Activated naive CD4-positive, alpha-beta T cell treated with anti-CD3 and anti-CD28 coated beads, Interleukin-2, amount 50 U/mL, for 72 hours (primary cell): ENCODE measurements at regions not wholly inside any gene's neighbourhood (a gene's known extent, or its start where the extent isn't known, plus 50 kb on each side); places are given as distances from the start of the nearest gene placed in this dataset.

Source experiments
- ATAC-seq, 2 donors: fragments of 150-1000 bp; cut with Tn5 transposase; 2 replicates each; pipeline ENCODE4 v1.10.0; 2021; ENCODE audit warnings: mild to moderate bottlenecking in 2 of 2, moderate library complexity in 2 of 2
- DNase-seq, 2 donors: peaks; one replicate each; pipeline ENCODE4 v3.0.0; 2021 to 2022; ENCODE audit warnings: low spot score in 2 of 2
- H3K27ac Mint-ChIP-seq, 2 donors: one replicate each; pipeline ENCODE4 v1.8.0; 2022; ENCODE audit warnings: mild to moderate bottlenecking in 2 of 2, mixed read lengths in 2 of 2
- H3K36me3 Mint-ChIP-seq, 2 donors: one replicate each; pipeline ENCODE4 v1.8.0; 2022; ENCODE audit warnings: mixed read lengths in 2 of 2
- H3K9me3 Mint-ChIP-seq, 2 donors: one replicate each; pipeline ENCODE4 v1.8.0; 2022; ENCODE audit warnings: mixed read lengths in 2 of 2

DNA sequence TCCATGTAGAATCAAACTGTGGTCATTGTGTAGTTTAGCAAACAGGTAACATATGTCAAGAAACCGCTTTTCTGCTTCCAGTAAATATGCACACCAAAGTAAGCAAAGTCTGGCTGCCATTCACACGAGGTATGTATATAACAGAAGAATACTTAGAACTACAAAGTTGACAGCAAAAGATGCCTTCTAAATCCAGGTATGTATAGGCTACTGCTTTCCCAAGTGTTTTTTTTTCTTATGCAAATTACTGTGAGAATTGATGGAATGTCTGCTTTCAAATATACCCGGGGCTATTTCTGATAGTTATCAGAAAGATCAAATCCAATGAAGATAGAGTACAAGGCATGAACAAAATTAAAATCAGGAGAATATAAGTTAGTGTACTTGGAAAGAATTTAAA, 229.2 kb downstream of the HACE1 start:
- no peak for ATAC-seq

DNA sequence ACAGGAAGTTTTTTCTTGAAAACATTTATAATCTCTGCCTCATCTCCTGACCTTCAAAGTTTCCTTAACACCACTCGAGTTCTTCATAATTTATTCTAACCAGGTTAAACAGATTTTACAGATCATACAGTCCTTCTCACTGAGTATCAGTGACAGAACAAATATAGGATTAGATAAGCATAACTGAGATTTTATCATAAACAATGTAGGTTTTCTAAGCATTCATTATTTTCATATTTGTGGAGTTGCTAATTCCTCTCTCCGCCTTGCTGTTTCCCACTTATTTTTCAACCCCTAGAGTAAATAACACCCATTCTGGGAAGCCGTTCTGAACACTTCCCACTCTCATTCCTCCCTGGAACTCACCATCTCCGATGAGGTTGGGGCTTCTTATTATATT, 229.9 kb downstream of the HACE1 start:
- no peak for ATAC-seq
- no peak for DNase-seq
- no peaks in the 10 kb centered on the region for H3K36me3 Mint-ChIP-seq

More for the DNA sequence above, 229.2 kb downstream of the HACE1 start:
- H3K27ac Mint-ChIP-seq, result no peak overlapping the region
- H3K36me3 Mint-ChIP-seq, result no peaks in the 10 kb centered on the region
- no peaks in the 10 kb centered on the region for H3K9me3 Mint-ChIP-seq
- no peak for DNase-seq

DNA sequence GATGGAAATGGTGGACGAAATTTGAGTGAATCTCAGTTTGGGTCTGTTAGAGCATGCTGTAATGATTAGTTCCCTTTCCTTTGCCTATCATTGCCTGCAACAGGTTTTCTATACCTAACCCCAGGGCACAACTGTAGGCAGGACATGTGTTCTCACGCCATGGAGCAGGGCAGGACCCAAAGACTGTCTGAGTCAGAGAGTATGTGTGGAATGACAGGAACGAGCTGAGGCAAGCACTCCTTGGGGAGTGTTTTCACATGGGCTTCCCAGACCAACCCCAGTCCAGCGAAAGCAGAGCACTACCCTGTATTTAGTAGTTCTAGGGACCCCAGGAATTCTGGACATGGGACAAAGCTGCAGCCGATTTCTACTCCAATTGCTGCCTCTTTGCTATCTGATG, 234.2 kb downstream of the HACE1 start:
- Mint-ChIP-seq H3K27ac (no peak overlapping the region), H3K36me3 (no peaks in the 10 kb centered on the region), H3K9me3 (no peaks in the 10 kb centered on the region)
- ATAC-seq (no peak), DNase-seq (no peak)

More for the DNA sequence above, 229.9 kb downstream of the HACE1 start:
- H3K27ac Mint-ChIP-seq, result no peak overlapping the region
- H3K9me3 Mint-ChIP-seq, result no peaks in the 10 kb centered on the region

DNA sequence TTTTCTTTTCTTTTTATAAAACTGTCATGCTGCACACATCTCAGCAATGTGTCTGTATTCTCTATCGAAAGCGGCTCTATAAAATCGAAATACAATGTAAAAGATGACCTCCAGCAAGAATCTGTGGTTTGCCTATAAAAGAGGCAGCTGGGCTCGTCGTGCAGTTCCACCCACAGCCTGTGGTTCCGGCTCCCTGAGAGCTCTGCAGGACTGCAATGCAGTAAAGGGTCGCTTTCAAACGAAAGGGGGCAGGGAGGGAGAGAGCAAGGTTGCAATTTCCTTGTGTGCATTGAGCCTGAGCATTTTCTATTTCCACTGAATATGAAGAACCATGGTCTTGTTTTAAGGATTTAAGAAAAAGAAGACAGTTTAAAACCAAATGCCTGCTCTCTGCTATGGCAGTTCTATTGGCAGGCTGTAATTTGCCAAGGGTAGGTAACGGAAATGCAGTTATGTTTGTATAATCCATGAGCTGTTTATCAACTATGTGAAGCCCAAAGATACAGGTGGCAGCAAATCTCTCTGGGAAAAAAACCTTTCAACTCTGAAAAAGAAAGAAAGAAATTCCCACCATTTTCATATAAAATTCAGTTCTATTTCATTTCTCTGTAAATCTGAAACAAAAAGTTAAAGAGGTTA, 236.5 kb downstream of the HACE1 start:
- ATAC-seq, result no peak
- no peak overlapping the region for H3K27ac Mint-ChIP-seq

DNA sequence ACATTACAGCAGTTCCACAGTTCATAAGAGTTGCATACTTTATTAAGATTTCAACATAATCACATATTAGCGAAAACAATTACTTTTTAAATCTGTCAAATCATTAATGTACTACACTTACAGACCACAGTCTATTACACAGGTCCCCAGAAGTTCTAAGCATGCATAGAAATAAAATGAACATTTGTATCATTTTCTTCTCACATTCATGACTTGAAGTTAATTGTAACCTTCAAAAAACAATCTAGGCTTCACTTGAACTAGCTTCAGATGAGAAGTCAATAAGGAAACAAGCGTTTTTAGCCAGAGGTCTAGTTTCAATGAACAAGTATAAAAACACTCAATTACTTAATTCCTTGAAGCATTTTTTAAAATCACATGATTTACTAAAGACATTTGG, 238.3 kb downstream of the HACE1 start:
- H3K36me3 Mint-ChIP-seq, result no peaks in the 10 kb centered on the region
- ATAC-seq (no peak), DNase-seq (no peak)
- no peaks in the 10 kb centered on the region for H3K9me3 Mint-ChIP-seq
- H3K27ac Mint-ChIP-seq, result no peak overlapping the region

More for the DNA sequence above, 236.5 kb downstream of the HACE1 start:
- H3K9me3 Mint-ChIP-seq, result no peaks in the 10 kb centered on the region
- H3K36me3 Mint-ChIP-seq, result no peaks in the 10 kb centered on the region
- no peak for DNase-seq

DNA sequence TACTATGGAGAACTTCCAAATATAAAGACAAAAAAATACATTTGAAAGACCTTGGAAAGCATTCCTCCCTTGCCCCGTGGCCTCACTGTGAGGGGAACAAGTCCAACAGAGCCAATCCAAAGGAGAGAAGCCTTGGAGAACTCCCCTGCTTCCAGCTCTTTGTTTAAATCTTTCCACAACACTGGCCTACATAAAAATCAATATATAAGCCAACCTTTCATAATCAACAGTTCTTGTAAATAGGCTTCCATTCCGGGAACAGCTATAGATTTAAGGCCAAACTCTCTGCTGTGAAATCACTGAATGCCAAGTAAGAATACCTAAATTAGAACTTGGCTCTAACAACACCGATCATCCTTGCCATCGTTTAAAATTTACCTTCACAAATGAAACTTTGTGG, 242.1 kb downstream of the HACE1 start:
- no peak for ATAC-seq
- no peaks in the 10 kb centered on the region for H3K36me3 Mint-ChIP-seq
- H3K9me3 Mint-ChIP-seq, result no peaks in the 10 kb centered on the region
- DNase-seq, result no peak
- no peak overlapping the region for H3K27ac Mint-ChIP-seq

DNA sequence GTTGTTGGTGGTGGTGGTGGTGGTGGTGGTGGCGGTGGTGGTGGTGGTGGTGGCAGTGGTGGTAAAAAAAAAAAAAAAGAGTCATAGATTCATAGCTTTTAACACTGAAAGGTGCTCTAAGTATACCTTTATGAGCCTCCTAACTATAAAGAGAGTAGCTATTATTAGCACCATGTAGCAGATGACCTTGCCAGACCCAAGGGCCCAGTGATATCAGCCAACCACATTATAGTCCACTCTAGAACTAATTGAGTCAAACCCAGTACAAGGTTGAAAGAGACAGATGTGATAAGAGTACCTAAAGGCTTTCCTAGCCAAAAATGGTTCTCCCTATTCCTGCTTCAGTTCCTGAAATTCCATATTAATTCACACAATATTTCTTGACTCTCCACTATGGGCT, 245.3 kb downstream of the HACE1 start:
- no peak overlapping the region for H3K27ac Mint-ChIP-seq
- no peak for DNase-seq
- H3K36me3 Mint-ChIP-seq, result no peaks in the 10 kb centered on the region
- no peaks in the 10 kb centered on the region for H3K9me3 Mint-ChIP-seq
- no peak for ATAC-seq

DNA sequence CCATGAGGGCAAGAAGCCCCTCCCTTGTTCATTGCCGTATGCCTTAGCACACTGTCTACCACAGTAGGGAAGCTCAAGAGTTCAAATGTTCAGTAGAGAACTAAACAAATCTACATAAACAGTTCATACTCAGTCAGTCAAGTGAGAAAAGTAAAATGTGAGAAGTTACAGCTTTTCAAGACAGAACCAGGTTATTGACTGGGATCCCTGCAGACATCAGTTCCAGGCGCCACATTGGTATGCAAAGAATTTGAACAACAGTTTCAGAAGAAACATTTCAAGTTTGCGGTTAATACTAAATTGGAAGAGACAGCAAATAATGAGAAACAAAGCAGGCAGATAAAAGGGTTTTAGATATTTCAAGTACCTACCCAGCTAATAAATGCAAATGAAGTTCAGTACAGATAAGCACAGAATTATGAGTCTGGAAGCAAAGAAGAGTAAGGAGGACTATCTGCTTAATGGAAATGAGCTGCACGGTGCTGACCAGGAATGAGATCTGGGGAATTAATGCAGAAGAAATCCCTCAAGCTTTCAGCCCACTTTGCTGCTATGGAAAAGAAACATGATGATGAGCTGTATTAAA, 246.2 kb downstream of the HACE1 start:
- Mint-ChIP-seq H3K9me3 (no peaks in the 10 kb centered on the region), H3K36me3 (no peaks in the 10 kb centered on the region), H3K27ac (no peak overlapping the region)
- DNase-seq, result no peak
- no peak for ATAC-seq

DNA sequence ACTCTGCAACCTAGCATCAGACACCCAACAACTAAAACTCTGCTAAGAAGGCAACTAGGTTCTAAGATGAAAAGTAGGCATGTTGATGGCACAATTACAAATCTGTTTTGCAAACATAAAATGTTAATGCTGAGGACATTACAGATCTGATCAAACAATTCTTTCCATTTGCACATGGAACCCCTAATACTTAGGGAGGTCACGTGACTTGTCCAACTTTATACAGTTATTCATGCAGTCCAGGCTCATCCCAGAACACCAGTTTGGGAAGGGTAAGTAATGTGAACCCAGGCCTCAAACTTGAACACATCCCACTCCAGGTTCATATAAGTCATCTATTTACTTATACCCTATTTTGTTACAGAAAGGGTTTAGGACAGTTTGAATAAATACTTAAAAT, 247.2 kb downstream of the HACE1 start:
- no peak for DNase-seq
- H3K9me3 Mint-ChIP-seq, result no peaks in the 10 kb centered on the region

DNA sequence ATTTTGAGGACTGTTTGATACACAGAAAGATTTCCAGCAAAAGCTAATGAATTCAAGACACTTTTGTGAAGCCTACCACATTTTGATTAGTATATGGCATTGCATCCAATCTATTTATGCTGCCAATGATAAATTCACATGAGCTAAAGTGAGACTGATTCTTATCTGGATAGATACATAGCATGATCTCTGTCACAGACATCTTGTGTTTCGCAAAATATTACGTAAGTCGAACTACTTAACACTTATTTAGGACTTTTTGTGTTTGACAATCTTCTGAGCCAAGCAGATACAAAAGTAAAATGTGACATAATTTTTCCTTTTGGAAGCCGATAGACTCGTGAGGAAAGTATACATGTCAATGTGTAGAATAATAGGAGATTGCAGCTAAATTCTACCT, 251.6 kb downstream of the HACE1 start:
- no peak overlapping the region for H3K27ac Mint-ChIP-seq
- H3K9me3 Mint-ChIP-seq, result no peaks in the 10 kb centered on the region
- DNase-seq, result no peak
- ATAC-seq, result no peak
- no peaks in the 10 kb centered on the region for H3K36me3 Mint-ChIP-seq

More for the DNA sequence above, 247.2 kb downstream of the HACE1 start:
- ATAC-seq, result no peak
- no peaks in the 10 kb centered on the region for H3K36me3 Mint-ChIP-seq
- no peak overlapping the region for H3K27ac Mint-ChIP-seq

DNA sequence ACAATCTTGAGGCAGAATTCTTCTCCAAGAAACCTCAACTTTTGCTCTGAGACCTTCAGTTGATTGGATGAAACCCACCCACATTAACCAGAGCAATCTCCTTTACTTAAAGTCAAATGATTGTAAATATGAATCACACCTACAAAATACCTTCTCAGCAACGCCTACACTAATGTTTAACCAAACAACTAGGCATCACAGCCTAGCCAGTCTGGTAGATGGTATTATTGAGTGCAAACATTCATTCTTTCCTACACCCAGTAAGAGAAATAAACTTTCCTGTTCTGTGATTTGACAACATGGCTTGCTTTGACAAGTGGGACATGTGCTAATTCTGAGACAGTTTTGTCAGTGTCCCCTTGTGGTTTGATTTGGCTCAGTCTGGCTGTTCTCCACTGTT, 252.2 kb downstream of the HACE1 start:
- DNase-seq (no peak), ATAC-seq (peak in 1 of 2 donors; percentile 82)
- H3K9me3 Mint-ChIP-seq, result no peaks in the 10 kb centered on the region
- no peaks in the 10 kb centered on the region for H3K36me3 Mint-ChIP-seq
- H3K27ac Mint-ChIP-seq, result no peak overlapping the region

DNA sequence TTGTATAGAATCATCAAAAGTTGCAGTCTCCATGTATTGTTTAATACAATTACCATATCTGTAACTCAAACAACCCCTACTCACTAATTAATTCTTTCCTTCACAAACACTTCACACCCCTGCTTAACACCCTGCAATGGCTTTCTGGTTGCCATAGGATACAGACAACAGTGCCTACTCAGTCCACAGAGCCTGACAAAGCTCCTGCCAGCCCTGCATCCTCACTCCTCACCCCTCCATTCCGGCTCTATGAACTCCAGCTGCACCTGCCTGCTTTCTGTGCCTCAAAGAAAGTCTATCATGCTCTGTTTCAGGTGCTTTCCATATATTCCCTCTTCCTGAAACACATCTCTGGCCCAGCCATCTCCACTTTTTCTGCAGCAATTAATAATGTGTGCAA, 253.4 kb downstream of the HACE1 start:
- no peak for DNase-seq
- ATAC-seq, result no peak
- Mint-ChIP-seq H3K36me3 (no peaks in the 10 kb centered on the region), H3K9me3 (no peaks in the 10 kb centered on the region), H3K27ac (no peak overlapping the region)

DNA sequence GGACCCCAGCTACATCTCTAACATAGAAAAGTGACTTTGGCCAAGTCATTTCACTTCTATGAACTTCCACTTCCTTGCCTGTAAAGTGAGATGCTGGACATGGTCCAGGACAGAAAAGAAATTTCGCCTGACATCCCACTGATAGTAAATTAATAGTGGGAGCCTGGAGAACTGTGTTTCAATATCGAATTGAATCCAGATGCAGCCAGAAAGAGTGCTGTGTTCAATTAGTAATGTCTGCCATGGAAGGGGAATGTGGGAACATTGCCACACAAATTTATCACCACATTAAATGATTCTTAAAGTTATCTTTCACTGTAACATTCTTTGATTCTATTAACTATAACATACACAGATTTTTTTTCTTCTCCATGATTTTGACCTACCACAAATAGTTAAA, 255.0 kb downstream of the HACE1 start:
- ATAC-seq (no peak), DNase-seq (no peak)
- no peaks in the 10 kb centered on the region for H3K9me3 Mint-ChIP-seq
- no peaks in the 10 kb centered on the region for H3K36me3 Mint-ChIP-seq
- H3K27ac Mint-ChIP-seq, result no peak overlapping the region

DNA sequence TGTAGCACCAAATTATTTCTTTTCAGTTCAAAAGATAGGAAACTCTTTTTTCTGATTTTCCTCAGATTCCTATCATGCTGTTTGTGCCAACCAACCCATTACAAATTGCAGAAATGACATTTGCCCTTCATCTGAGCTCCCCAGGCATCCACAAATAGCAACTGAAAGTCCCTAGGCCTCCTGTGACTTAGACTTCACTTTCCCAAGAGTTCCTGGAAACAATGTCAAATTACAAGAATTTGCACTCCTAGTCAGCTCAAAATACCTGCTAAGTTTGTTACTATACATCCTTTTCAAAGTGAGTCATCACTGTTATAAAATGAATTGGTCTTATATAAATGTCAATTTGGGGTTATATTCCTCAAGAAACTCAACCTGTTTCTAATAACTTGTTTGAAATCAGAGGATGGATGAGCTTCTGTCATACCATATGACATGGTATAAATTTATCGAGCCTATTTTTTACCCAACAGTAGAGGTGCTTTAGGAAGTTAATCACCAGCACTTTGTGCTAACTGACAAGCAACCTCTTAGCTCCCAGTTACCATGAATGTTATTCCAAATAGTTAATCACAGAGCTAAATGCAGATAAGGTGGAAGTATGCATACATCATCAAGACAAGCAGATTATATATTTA, 256.5 kb downstream of the HACE1 start:
- Mint-ChIP-seq H3K9me3 (no peaks in the 10 kb centered on the region), H3K27ac (peak overlapping the region in 1 of 2 donors; percentile 15), H3K36me3 (no peaks in the 10 kb centered on the region)
- no peak for DNase-seq
- ATAC-seq, result peak; percentile 36 to 83

DNA sequence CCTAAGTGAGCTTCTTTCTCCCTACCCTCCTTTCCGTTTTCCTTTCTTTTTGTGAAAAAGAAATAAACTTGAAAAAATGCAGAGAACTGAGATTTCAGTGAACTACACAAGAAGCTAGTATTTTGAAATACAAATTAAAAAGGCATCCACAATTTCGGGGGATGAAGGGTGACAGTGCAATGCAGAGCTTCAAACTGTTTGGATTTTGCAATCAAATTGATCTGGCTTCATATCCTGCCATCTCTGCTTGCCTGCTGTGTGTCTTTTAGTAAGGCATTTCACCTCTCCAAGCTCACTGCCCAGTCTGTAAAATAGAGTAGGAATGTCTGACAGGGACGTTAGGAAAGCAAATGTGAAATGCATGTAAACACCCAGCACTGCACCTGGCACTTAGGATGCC, 258.0 kb downstream of the HACE1 start:
- ATAC-seq, result no peak
- Mint-ChIP-seq H3K27ac (no peak overlapping the region), H3K36me3 (no peaks in the 10 kb centered on the region), H3K9me3 (no peaks in the 10 kb centered on the region)
- no peak for DNase-seq

DNA sequence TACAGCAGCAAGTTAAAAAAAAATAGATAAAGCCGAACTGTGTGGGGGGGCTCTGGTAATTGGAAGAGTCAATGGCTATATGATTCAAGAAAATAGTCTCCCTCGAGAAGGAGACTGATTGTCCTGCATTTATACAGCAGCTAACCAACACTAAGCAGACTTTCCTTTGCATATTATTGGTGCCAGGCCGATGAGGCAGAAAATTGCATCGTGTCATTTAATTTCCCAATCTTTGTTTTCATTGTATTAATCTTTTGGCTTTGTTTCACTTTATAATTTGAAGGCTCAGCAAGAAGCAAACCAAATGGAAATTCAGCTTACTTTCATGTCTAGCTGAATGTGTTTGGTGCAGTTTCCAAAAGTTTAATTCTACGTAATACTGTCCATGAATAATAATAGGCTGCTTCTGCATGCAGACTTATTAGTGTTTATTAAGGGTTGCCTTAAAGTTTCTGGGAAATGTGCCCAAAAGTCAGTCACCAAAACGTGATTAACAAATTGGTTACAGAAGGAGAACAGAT, 258.5 kb downstream of the HACE1 start:
- H3K27ac Mint-ChIP-seq, result no peak overlapping the region
- no peaks in the 10 kb centered on the region for H3K36me3 Mint-ChIP-seq
- no peak for ATAC-seq
- DNase-seq, result no peak
- peaks cover 0 to 4% of the 10 kb centered on the region in 2 donors for H3K9me3 Mint-ChIP-seq

DNA sequence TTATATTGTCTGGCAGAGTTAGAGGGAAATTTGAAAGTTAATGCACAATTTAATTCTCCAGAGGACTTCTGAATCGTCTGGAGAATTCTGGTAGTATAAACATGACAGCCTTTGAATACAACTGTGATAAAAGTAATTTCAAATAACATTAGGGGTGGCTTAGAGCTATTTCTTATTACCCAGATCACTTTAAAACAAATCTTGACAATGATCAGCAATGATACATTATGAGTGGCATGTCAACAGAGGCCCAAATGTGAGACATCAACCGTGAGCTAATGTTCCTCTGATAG, 259.1 kb downstream of the HACE1 start:
- no peak for ATAC-seq
- no peaks in the 10 kb centered on the region for H3K36me3 Mint-ChIP-seq
- H3K27ac Mint-ChIP-seq, result no peak overlapping the region
- no peak for DNase-seq
- peaks cover 2 to 4% of the 10 kb centered on the region in 2 donors for H3K9me3 Mint-ChIP-seq
